HG03103 (cell line): ENCODE measurements at regions not wholly inside any gene's neighbourhood (a gene's known extent, or its start where the extent isn't known, plus 50 kb on each side); places are given as distances from the start of the nearest gene placed in this dataset.
"Not testable (repeated sequence)": the region's sequence is repeated elsewhere in the genome, so short reads cannot be mapped to it uniquely, and the experiment has no call there.

Experiments used
- ATAC-seq: cut with Tn5 transposase; IDR thresholded peaks from one replicate; pipeline ENCODE4 v1.9.1; 2021; ENCODE audit warnings: low read depth; ENCODE audit not compliant: unreplicated experiment

GRCh38 chr2:176879426-176879995 is 333.1 kb upstream of the HNRNPA3 start:
- no peak for ATAC-seq

GRCh38 chr2:176882045-176882444 is 330.5 kb upstream of the HNRNPA3 start:
- not testable (repeated sequence) for ATAC-seq

- no peak for ATAC-seq
These were observed 327.5 kb upstream of the HNRNPA3 start for GRCh38 chr2:176885001-176885643.

- no peak for ATAC-seq
These were observed 326.9 kb upstream of the HNRNPA3 start for GRCh38 chr2:176885661-176886060.

GRCh38 chr2:176891105-176891504 is 321.5 kb upstream of the HNRNPA3 start:
- ATAC-seq, result no peak

GRCh38 chr2:176891857-176892256 is 320.7 kb upstream of the HNRNPA3 start:
- ATAC-seq, result no peak

GRCh38 chr2:176892676-176893226 is 319.8 kb upstream of the HNRNPA3 start:
- no peak for ATAC-seq

- ATAC-seq, result no peak
These were observed 317.4 kb upstream of the HNRNPA3 start for GRCh38 chr2:176895158-176895557.

GRCh38 chr2:176902454-176902853 is 310.1 kb upstream of the HNRNPA3 start:
- ATAC-seq, result no peak

GRCh38 chr2:176904053-176904452 is 308.5 kb upstream of the HNRNPA3 start:
- ATAC-seq, result not testable (repeated sequence)

- ATAC-seq, result no peak
These were observed 305.3 kb upstream of the HNRNPA3 start for GRCh38 chr2:176907341-176907740.

GRCh38 chr2:176910828-176911227 is 301.8 kb upstream of the HNRNPA3 start:
- no peak for ATAC-seq

- ATAC-seq, result no peak
These were observed 298.6 kb upstream of the HNRNPA3 start for GRCh38 chr2:176913955-176914354.

- no peak for ATAC-seq
These were observed 298.2 kb upstream of the HNRNPA3 start for GRCh38 chr2:176914371-176914770.

GRCh38 chr2:176922545-176922944 is 290.0 kb upstream of the HNRNPA3 start:
- not testable (repeated sequence) for ATAC-seq

- ATAC-seq, result no peak
These were observed 289.4 kb upstream of the HNRNPA3 start for GRCh38 chr2:176923205-176923604.

GRCh38 chr2:176924909-176925534 is 287.6 kb upstream of the HNRNPA3 start:
- ATAC-seq, result no peak

GRCh38 chr2:176926453-176926852 is 286.1 kb upstream of the HNRNPA3 start:
- no peak for ATAC-seq

- ATAC-seq, result not testable (repeated sequence)
These were observed 283.2 kb upstream of the HNRNPA3 start for GRCh38 chr2:176929387-176929786.

- peak; percentile 97 for ATAC-seq
These were observed 280.7 kb upstream of the HNRNPA3 start for GRCh38 chr2:176931588-176932563.

GRCh38 chr2:176934131-176934530 is 278.5 kb upstream of the HNRNPA3 start:
- ATAC-seq, result no peak
